ENCODE measurements at regions not wholly inside any gene's neighbourhood (a gene's known extent, or its start where the extent isn't known, plus 50 kb on each side); places are given as distances from the start of the nearest gene placed in this dataset.
"Not testable (repeated sequence)": the region's sequence is repeated elsewhere in the genome, so short reads cannot be mapped to it uniquely, and the experiment has no call there.

DNA sequence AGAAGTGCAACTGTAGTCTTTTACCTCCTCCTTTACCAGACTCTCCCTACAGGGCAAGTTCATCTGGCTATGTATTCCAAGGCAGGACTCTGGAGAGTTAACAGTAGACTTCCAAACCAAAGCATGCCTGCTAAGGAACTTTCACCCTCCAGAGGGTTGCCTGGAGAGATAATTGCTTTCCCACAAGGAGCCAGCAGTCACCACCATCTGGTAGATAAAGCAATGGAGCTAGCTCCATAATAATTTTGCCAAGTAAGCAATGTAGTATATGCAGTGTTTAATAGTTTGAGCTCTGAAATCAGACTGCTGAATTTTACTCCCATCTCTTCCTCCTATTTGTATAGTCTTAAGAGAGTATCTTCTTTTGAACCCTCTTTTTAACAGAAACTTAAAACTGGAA lies 566.8 kb upstream of the PTGER4 start:
- no peaks in the 10 kb centered on the region for H3K27me3 ChIP-seq (replicated peaks; ENCODE audit: control insufficient read depth, insufficient read depth, low read length)
- no peaks in the 10 kb centered on the region for H3K36me3 ChIP-seq (ENCODE audit: control insufficient read depth, insufficient read depth, low read length)
- DNase-seq (ENCODE audit: extremely low read depth, insufficient read length): no peak
- TF ChIP-seq, protein P1, sequence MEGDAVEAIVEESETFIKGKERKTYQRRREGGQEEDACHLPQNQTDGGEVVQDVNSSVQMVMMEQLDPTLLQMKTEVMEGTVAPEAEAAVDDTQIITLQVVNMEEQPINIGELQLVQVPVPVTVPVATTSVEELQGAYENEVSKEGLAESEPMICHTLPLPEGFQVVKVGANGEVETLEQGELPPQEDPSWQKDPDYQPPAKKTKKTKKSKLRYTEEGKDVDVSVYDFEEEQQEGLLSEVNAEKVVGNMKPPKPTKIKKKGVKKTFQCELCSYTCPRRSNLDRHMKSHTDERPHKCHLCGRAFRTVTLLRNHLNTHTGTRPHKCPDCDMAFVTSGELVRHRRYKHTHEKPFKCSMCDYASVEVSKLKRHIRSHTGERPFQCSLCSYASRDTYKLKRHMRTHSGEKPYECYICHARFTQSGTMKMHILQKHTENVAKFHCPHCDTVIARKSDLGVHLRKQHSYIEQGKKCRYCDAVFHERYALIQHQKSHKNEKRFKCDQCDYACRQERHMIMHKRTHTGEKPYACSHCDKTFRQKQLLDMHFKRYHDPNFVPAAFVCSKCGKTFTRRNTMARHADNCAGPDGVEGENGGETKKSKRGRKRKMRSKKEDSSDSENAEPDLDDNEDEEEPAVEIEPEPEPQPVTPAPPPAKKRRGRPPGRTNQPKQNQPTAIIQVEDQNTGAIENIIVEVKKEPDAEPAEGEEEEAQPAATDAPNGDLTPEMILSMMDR (IDR thresholded peaks at IDR 0.05; ENCODE audit: insufficient read depth, low read length, poor library complexity, severe bottlenecking): no peak
- no peak overlapping the region for H3K4me3 ChIP-seq (replicated peaks; ENCODE audit: low read depth, low read length)

DNA sequence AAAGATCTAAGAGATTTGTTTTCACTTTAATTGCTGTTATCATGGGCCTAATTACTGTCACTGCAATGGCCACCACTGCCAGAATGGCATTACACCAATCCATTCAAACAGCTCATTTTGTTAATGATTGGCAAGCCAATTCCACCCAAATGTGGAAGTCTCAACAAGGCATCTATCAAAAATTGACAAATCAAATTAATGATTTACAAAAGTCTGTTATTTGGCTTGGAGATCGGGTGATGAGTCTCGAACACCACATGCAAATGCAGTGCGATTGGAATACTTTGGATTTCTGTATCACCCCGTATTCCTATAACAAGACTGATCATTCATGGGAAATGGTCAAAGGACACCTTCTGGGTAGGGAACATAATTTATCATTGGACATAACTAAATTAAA lies 568.7 kb upstream of the PTGER4 start:
- H3K4me3 ChIP-seq (replicated peaks; ENCODE audit: low read depth, low read length); H3K27me3 ChIP-seq (replicated peaks; ENCODE audit: control insufficient read depth, insufficient read depth, low read length); H3K36me3 ChIP-seq (ENCODE audit: control insufficient read depth, insufficient read depth, low read length); DNase-seq (ENCODE audit: extremely low read depth, insufficient read length): not testable (repeated sequence)

DNA sequence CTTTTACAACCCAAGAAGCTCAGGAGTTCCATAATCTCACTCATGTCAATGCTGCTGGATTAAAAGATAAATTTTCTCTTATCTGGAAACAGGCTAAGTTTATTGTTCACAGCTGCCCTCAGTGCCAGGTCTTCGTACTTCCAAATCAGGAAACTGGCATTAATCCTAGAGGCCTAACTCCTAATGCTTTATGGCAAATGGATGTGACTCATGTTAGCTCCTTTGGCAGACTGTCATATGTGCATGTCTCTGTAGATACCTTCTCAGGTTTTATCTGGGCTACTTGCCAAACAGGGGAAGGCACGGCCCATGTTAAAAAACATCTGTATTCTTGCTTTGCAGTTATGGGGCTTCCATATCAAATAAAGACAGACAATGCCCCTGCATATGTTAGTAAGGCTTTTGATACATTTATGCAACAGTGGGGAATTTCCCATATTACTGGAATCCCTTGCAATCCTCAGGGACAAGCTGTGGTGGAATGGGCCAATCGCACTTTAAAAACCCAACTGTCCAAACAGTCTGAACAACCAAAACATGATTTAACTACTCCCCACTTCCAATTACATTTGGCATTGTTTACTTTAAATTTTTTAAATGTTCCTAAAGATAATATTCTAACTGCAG lies 570.8 kb upstream of the PTGER4 start:
- not testable (repeated sequence) for DNase-seq (ENCODE audit: extremely low read depth, insufficient read length); H3K4me3 ChIP-seq (replicated peaks; ENCODE audit: low read depth, low read length); H3K36me3 ChIP-seq (ENCODE audit: control insufficient read depth, insufficient read depth, low read length); H3K27me3 ChIP-seq (replicated peaks; ENCODE audit: control insufficient read depth, insufficient read depth, low read length)

DNA sequence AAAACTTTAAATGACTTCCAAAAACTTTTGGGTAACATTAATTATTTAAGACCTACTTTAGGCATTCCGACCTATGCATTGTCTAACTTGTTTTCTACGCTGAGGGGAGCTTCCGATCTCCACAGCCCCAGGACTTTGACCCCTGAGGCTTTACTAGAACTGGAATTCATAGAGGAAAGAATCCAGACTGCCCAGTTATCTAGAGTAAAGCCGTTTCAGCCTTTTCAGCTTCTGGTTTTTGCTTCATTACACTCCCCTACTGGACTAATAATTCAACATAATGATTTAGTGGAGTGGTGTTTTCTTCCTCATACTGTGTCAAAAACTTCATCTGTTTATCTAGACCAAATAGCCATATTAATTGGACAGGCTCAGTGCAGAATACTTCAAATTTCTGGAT lies 571.9 kb upstream of the PTGER4 start:
- H3K27me3 ChIP-seq (replicated peaks; ENCODE audit: control insufficient read depth, insufficient read depth, low read length); DNase-seq (ENCODE audit: extremely low read depth, insufficient read length); H3K36me3 ChIP-seq (ENCODE audit: control insufficient read depth, insufficient read depth, low read length); H3K4me3 ChIP-seq (replicated peaks; ENCODE audit: low read depth, low read length): not testable (repeated sequence)

DNA sequence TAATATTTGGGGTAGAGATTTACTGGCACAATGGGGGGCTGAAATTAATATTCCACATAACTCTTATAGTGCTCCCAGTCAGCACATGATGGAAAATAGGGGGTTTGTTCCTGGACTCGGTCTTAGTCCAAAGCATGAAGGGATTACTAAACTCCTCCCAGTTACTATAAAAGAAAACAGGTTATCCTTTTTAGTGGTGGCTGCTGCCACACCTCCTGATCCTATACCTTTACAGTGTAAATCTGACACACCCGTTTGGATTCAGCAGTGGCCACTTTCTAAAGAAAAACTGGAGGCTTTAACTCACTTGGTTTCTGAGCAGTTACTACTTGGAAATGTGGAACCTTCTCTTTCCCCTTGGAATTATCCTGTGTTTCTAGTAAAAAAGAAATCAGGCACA lies 572.9 kb upstream of the PTGER4 start:
- Histone ChIP-seq H3K36me3 (ENCODE audit: control insufficient read depth, insufficient read depth, low read length) (no peaks in the 10 kb centered on the region), H3K4me3 (replicated peaks; ENCODE audit: low read depth, low read length) (no peak overlapping the region), H3K27me3 (replicated peaks; ENCODE audit: control insufficient read depth, insufficient read depth, low read length) (no peaks in the 10 kb centered on the region)
- TF ChIP-seq, protein P1 (IDR thresholded peaks at IDR 0.05; ENCODE audit: insufficient read depth, low read length, poor library complexity, severe bottlenecking): no peak
- DNase-seq (ENCODE audit: extremely low read depth, insufficient read length): no peak

DNA sequence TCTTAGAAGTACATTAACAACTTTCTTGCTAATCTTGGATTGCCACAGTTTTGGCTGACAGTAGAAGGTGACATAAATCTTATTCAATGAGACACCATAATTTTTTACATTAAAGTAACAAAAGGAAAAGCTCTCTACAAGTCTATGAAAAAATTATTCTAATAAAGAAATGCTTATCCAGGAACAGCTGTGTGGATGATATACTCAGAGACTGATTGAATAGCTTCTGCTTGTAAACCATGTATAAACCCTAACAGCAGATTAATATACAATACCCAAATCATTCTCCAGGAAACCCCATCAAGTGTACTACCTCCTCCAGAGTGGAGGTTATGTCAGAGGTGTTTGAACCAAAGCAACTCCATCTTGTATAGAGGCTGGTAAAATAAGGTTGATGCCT lies 581.4 kb upstream of the PTGER4 start:
- Histone ChIP-seq H3K27me3 (replicated peaks; ENCODE audit: control insufficient read depth, insufficient read depth, low read length) (no peaks in the 10 kb centered on the region), H3K36me3 (ENCODE audit: control insufficient read depth, insufficient read depth, low read length) (no peaks in the 10 kb centered on the region), H3K4me3 (replicated peaks; ENCODE audit: low read depth, low read length) (no peak overlapping the region)
- TF ChIP-seq, protein P1 (IDR thresholded peaks at IDR 0.05; ENCODE audit: insufficient read depth, low read length, poor library complexity, severe bottlenecking): no peak
- DNase-seq (ENCODE audit: extremely low read depth, insufficient read length): no peak

DNA sequence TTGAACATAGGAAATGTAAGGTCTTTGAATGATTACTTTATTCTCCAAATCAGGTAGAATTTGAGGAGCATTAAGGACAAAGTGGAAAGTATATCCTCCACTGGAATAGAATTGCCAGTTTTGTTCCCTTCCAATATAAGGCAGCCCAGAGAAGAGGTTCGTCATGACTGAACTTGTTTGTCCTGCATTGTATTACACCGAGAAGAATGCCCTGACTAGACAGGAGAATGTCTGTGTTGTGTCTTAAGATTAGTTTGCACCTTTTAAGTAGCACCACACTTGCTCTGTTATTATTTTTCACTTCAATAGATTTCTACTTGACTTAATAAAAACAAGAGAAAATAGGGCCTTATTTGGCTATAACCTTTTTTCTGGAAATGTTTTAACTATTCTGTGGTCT lies 586.2 kb upstream of the PTGER4 start:
- no peak overlapping the region for H3K4me3 ChIP-seq (replicated peaks; ENCODE audit: low read depth, low read length)
- H3K27me3 ChIP-seq (replicated peaks; ENCODE audit: control insufficient read depth, insufficient read depth, low read length): no peaks in the 10 kb centered on the region
- TF ChIP-seq, protein P1 (IDR thresholded peaks at IDR 0.05; ENCODE audit: insufficient read depth, low read length, poor library complexity, severe bottlenecking): no peak
- H3K36me3 ChIP-seq (ENCODE audit: control insufficient read depth, insufficient read depth, low read length): no peaks in the 10 kb centered on the region
- DNase-seq (ENCODE audit: extremely low read depth, insufficient read length): no peak
